Stimulated activated CD8-positive, alpha-beta memory T cell treated with anti-CD3 and anti-CD28 coated beads, Interleukin-7, amount 100 ng/mL, for 4 hours (primary cell): ENCODE measurements at regions not wholly inside any gene's neighbourhood (a gene's known extent, or its start where the extent isn't known, plus 50 kb on each side); places are given as distances from the start of the nearest gene placed in this dataset.

Experiments
- DNase-seq, 2 donors: peaks; one replicate each; pipeline ENCODE4 v3.0.0-alpha.2; 2020; ENCODE audit warnings: low read depth in 2 of 2

DNA sequence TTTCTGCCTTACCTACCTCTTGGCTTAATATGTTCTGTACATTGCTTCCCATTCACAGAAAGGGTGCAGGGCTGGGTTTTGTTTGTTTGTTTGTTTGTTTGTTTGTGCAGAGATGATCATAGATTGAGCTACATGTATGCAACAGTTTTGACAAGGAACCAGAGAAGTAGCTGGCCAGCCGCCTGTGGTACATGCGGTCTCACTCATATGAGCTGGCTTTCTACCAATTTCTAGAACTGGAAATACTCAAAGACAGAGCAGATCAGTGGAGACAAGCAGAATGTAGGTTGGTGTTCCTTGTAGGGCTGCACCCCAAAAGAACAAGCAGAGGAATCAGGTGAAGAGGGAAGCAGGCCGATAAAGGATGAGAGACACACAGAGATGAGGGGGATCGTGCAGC is 502.7 kb downstream of the SOX2 start:
- DNase-seq = no peak

- no peak for DNase-seq
Observed at GRCh38 chr3:182215881-182216280, 504.2 kb downstream of the SOX2 start.

DNA sequence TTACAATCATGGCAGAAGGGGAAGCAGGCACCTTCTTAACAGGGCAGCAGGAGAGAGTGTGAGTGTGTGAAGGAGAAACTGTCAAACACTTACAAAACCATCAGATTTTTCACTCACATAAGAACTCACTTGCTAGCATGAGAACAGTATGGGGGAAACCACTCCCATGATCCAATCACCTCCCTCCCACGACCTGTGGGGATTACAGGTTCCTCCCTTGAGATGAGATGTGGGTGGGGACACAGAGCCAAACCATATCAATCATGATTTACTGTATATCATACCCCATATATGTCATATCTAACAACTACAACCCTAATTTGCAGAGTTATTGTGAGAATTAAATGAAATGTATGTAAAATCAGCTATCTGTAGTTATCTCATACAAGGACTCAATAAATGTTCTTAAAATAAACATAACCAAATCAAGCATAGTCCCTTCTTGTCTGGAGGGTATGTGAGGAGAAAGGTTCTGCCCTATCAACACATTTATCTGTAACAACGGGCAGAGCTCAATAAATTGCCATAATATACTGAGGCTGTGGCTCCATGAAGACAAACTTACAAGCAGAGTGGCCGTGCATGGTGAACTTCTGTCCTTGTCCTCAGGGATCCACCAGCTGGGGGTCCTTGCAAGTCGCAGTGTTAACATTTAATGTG is 504.7 kb downstream of the SOX2 start:
- no peak for DNase-seq

- DNase-seq = no peak
Observed at GRCh38 chr3:182220013-182220412, 508.3 kb downstream of the SOX2 start.

GRCh38 chr3:182220471-182220870 is 508.7 kb downstream of the SOX2 start:
- DNase-seq = no peak

- no peak for DNase-seq
Observed at GRCh38 chr3:182226995-182227394, 515.3 kb downstream of the SOX2 start.

GRCh38 chr3:182233405-182233804 is 521.7 kb downstream of the SOX2 start:
- no peak for DNase-seq

- DNase-seq = no peak
Observed at GRCh38 chr3:182233957-182234356, 522.2 kb downstream of the SOX2 start.

GRCh38 chr3:182234881-182235280 is 523.2 kb downstream of the SOX2 start:
- DNase-seq = no peak

GRCh38 chr3:182235504-182235903 is 523.8 kb downstream of the SOX2 start:
- no peak for DNase-seq

- no peak for DNase-seq
Observed at GRCh38 chr3:182238126-182238525, 526.4 kb downstream of the SOX2 start.

DNA sequence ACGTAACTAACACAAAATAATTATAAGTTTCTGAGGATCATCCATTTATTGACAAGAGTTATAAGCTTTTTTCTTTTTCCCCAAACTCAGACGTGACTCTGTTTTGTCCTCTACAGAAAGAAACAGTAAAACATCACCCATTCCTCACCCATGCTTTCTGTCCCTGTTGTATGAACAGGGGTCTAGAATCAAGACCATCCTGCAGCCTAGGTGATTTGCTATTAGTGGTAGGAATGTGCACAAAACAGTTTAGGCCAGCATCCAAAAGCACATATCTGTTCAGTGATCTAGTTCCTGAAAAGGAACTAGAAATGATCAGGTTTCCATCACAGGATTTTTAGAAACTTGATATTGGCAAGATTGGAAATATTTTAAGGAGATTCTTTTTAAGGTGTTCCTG is 527.6 kb downstream of the SOX2 start:
- DNase-seq = no peak

- no peak for DNase-seq
Observed at GRCh38 chr3:182240474-182240873, 528.7 kb downstream of the SOX2 start.

DNA sequence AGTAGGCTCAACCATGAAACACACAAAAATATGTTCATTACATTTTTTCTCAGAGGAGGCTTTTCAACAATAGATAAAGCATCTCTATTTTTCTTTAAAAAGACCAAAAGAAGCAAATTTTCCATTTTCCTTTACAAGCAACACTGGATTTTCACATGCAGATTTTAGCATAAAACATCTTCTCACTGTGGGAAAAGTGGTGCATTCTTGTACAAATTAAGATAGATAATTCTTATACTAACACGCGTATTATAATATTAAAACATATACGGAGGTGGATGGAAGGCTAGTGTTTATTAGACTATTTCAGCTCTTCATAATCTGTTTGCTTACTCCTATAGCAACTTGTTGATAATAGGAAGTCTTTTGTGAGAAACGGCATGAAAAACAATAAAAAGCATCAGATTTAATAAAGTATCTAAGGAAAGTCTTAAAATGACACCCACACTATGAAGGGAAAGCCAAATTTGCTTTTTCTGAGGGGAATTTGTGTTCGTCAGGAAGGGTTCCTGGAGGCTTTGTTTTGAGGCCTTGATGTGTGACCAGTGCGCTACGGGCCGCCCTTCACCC is 529.6 kb downstream of the SOX2 start:
- DNase-seq = no peak

DNA sequence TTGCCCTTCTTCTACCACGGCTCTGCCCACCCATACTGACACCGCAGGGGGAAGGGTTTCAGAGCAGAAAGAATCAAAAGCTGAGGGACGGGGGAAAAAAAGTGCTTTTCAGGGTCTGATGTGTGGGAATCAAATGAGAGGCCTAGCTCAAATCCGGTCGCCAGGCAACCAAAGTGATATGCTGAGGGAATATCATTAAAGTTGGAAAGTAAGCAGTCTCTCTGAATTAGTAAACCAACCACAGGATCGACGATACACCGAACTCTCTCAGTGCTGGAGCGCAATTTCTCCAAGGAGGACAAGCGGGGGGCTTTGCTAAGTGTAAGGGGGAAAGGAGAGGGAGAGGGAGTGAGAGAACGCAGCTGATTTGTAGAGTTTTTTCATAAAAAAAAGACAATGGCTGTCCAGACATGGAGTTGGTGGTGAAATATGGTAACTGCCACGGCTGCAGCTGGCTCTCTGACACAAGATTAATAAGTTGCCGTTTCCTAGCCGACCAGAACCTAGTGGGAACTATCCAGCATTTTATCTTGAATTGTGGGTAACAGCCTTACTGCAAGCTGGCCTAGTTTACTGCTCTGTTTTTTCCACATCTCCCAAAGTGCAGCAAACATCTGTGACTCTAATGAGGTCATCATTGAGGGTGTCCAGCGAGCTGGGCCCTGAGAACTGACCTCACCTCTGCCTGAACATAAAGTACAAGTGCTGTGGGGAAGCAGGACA is 530.2 kb downstream of the SOX2 start:
- DNase-seq = no peak

GRCh38 chr3:182242489-182242942 is 530.8 kb downstream of the SOX2 start:
- DNase-seq = no peak

DNA sequence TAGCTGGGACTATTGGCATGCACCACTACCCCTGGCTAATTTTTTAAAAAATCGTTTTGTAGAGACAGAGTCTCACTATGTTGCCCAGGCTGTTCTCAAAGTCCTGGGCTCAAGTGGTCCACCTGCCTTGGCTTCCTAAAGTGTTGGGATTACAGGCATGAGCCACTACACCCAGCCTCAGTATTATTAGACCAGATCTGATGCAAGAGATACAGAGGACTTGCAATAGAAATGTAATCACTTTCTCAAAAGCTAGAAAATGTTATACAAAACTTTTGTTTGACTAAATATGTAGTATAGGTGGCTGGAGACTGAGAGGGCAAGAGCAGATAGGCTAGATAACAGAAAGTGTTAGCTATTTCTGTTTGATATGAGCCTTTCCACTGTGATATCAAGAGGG is 531.9 kb downstream of the SOX2 start:
- no peak for DNase-seq

- no peak for DNase-seq
Observed at GRCh38 chr3:182244222-182244971, 532.7 kb downstream of the SOX2 start.

GRCh38 chr3:182245059-182245458 is 533.3 kb downstream of the SOX2 start:
- no peak for DNase-seq

- no peak for DNase-seq
Observed at GRCh38 chr3:182246870-182247269, 535.1 kb downstream of the SOX2 start.

DNA sequence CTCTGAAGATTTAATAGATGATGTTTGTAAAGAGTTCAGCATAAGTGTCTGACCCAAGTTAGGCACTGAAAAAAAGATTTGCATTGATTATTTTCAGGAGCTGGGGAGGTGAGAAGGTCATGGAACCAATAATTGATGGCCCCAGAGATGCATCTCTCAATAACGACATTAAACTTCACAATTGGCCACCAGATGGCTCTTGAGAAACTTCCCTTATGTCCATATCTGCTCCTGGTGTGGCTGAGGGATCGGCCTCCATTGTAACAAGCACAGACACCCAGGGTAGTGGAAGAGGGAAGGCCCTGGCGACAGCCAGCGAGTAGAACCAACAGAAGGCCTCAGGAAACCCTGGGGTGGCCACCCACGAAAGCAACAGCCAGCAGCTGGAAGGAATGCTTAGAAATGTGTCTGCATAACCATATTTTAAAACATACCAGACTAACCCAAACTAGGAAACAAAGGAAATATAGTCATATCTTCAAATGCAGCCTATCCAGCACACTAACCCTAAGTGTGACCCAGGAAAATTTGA is 536.7 kb downstream of the SOX2 start:
- DNase-seq = no peak

- no peak for DNase-seq
Observed at GRCh38 chr3:182252802-182253201, 540.5 kb upstream of the ATP11B start.
